DMS79 (cell line): ENCODE measurements at regions not wholly inside any gene's neighbourhood (a gene's known extent, or its start where the extent isn't known, plus 50 kb on each side); places are given as distances from the start of the nearest gene placed in this dataset.

Experiments
- DNase-seq: peaks from one replicate; lab custom pipeline; 2025; lab: John Stamatoyannopoulos, UW

GRCh38 chr11:127137771-127138280 lies 137.3 kb upstream of the KIRREL3 start:
- DNase-seq, result no peak

GRCh38 chr11:127136438-127136837 lies 135.9 kb upstream of the KIRREL3 start:
- DNase-seq, result no peak

- DNase-seq, result no peak
These were observed 134.7 kb upstream of the KIRREL3 start for GRCh38 chr11:127135256-127135655.

GRCh38 chr11:127133061-127133460 lies 132.5 kb upstream of the KIRREL3 start:
- DNase-seq, result no peak

- no peak for DNase-seq
These were observed 129.8 kb upstream of the KIRREL3 start for GRCh38 chr11:127130321-127130720.

GRCh38 chr11:127126986-127127385 lies 126.4 kb upstream of the KIRREL3 start:
- DNase-seq, result no peak

GRCh38 chr11:127119356-127119755 lies 118.8 kb upstream of the KIRREL3 start:
- DNase-seq, result no peak

- DNase-seq, result no peak
These were observed 118.2 kb upstream of the KIRREL3 start for GRCh38 chr11:127118811-127119210.

GRCh38 chr11:127117231-127117739 lies 116.7 kb upstream of the KIRREL3 start:
- DNase-seq, result no peak

- DNase-seq, result no peak
These were observed 115.3 kb upstream of the KIRREL3 start for GRCh38 chr11:127115844-127116243.

- no peak for DNase-seq
These were observed 113.5 kb upstream of the KIRREL3 start for GRCh38 chr11:127114035-127114434.

GRCh38 chr11:127110542-127110941 lies 110.0 kb upstream of the KIRREL3 start:
- no peak for DNase-seq

GRCh38 chr11:127109796-127110480 lies 109.4 kb upstream of the KIRREL3 start:
- no peak for DNase-seq

- DNase-seq, result no peak
These were observed 108.3 kb upstream of the KIRREL3 start for GRCh38 chr11:127108838-127109237.

- DNase-seq, result peak; percentile 63
These were observed 106.4 kb upstream of the KIRREL3 start for GRCh38 chr11:127106938-127107337.

- DNase-seq, result peak; percentile 100
These were observed 105.3 kb upstream of the KIRREL3 start for GRCh38 chr11:127105593-127106541.

GRCh38 chr11:127103586-127104388 lies 103.2 kb upstream of the KIRREL3 start:
- no peak for DNase-seq

GRCh38 chr11:127098684-127099083 lies 98.1 kb upstream of the KIRREL3 start:
- DNase-seq, result no peak

- no peak for DNase-seq
These were observed 80.2 kb upstream of the KIRREL3 start for GRCh38 chr11:127080735-127081134.

- DNase-seq, result no peak
These were observed 75.2 kb upstream of the KIRREL3 start for GRCh38 chr11:127075758-127076157.

GRCh38 chr11:127074151-127074761 lies 73.7 kb upstream of the KIRREL3 start:
- no peak for DNase-seq
